ENCODE measurements at regions not wholly inside any gene's neighbourhood (a gene's known extent, or its start where the extent isn't known, plus 50 kb on each side); places are given as distances from the start of the nearest gene placed in this dataset.
A peak's percentile ranks its signal among the peaks of the same experiment; 100 is the strongest.

- intact Hi-C loops (cut with DNase I) = no loop called here
- Histone ChIP-seq H3K36me3 (no peaks in the 10 kb centered on the region), H3K4me1 (peaks cover 0 to 12% (median 0%) of the 10 kb centered on the region in 9 donors), H3K9me3 (no peaks in the 10 kb centered on the region), H3K4me3 (no peak overlapping the region), H3K27me3 (no peaks in the 10 kb centered on the region), H3K27ac (peak overlapping the region in 1 of 10 donors; percentile 6)
- no peak for TF ChIP-seq CTCF (IDR thresholded peaks at IDR 0.05)
- 87 to 91% methylated on average over 1 of the region's 1 CpG for whole genome bisulfite sequencing, 2 donors
- ATAC-seq (no peak), DNase-seq (no peak)
These were observed 228.4 kb upstream of the JAG1 start for GRCh38 chr20:10902174-10902573.

- ATAC-seq (peak in 1 of 8 donors; percentile 40), DNase-seq (no peak)
- Histone ChIP-seq H3K9me3 (no peaks in the 10 kb centered on the region), H3K27me3 (no peaks in the 10 kb centered on the region), H3K27ac (peak overlapping the region in 1 of 10 donors; percentile 25), H3K4me1 (peaks cover 0 to 12% (median 0%) of the 10 kb centered on the region in 9 donors), H3K36me3 (no peaks in the 10 kb centered on the region), H3K4me3 (no peak overlapping the region)
- intact Hi-C loops (cut with DNase I) = no loop called here
- no peak for TF ChIP-seq CTCF (IDR thresholded peaks at IDR 0.05)
- 73 to 79% methylated on average over 1 of the region's 1 CpG for WGBS, 2 donors
These were observed 228.9 kb upstream of the JAG1 start for GRCh38 chr20:10902576-10903282.

- Histone ChIP-seq H3K4me1 (peaks cover 3 to 36% (median 11%) of the 10 kb centered on the region in 9 donors), H3K27ac (no peak overlapping the region), H3K4me3 (no peak overlapping the region), H3K9me3 (no peaks in the 10 kb centered on the region), H3K27me3 (no peaks in the 10 kb centered on the region), H3K36me3 (no peaks in the 10 kb centered on the region)
- no peak for TF ChIP-seq CTCF (IDR thresholded peaks at IDR 0.05)
- no peak for DNase-seq
- ATAC-seq = no peak
- intact Hi-C loops (cut with DNase I) = no loop called here
- 92 to 98% methylated on average over 2 of the region's 2 CpGs for WGBS, 2 donors
These were observed 233.0 kb upstream of the JAG1 start for GRCh38 chr20:10906834-10907233.

- H3K4me3 ChIP-seq = no peak overlapping the region
- no peaks in the 10 kb centered on the region for H3K27me3 ChIP-seq
- peaks cover 3 to 26% (median 10%) of the 10 kb centered on the region in 9 donors for H3K4me1 ChIP-seq
- no peaks in the 10 kb centered on the region for H3K36me3 ChIP-seq
- H3K9me3 ChIP-seq = peaks cover 0 to 4% (median 0%) of the 10 kb centered on the region in 11 donors
- no peak for ATAC-seq
- TF ChIP-seq CTCF (IDR thresholded peaks at IDR 0.05) = no peak
- H3K27ac ChIP-seq = peak overlapping the region in 8 of 10 donors; percentile 24 to 84 (median 67)
- intact Hi-C loops (cut with DNase I) = loop anchor here in 1 of 10 donors (10.0 kb wide), 1 partner anchor 235 kb away; the partner anchor contains the start of gene JAG1
- no peak for DNase-seq
These were observed 236.0 kb upstream of the JAG1 start for GRCh38 chr20:10909803-10910202.
